SK-N-SH treated with all-trans-retinoic acid at 6 μM for 48 hours (cell line): ENCODE measurements at regions not wholly inside any gene's neighbourhood (a gene's known extent, or its start where the extent isn't known, plus 50 kb on each side); places are given as distances from the start of the nearest gene placed in this dataset.

Experiments used
- ATAC-seq: fragments of 200-7000 bp; cut with Tn5 transposase; 3 replicates; pipeline ENCODE4 v1.9.1; 2020; ENCODE audit warnings: mild to moderate bottlenecking, moderate library complexity
- ARNTL ChIP-seq: fragments of 450-650 bp; formaldehyde crosslinking; IDR thresholded peaks from 2 replicates; pipeline ENCODE4 v1.5.0; 2020; ENCODE audit warnings: low read depth, mild to moderate bottlenecking, moderate library complexity, borderline replicate concordance
- BACH2 ChIP-seq: fragments of 250-450 bp; sonication (Bioruptor Pico); IDR thresholded peaks from 2 replicates; pipeline ENCODE4 v1.9.0; 2021; ENCODE audit warnings: mild to moderate bottlenecking, borderline replicate concordance
- CSDC2 ChIP-seq: fragments of 250-450 bp; sonication (Bioruptor Pico); IDR thresholded peaks from 2 replicates; pipeline ENCODE4 v1.5.0; 2020; ENCODE audit warnings: mild to moderate bottlenecking, moderate library complexity
- ESRRG ChIP-seq: fragments of 250-450 bp; sonication (Bioruptor Pico); IDR thresholded peaks from 2 replicates; pipeline ENCODE4 v1.6.1; 2021; ENCODE audit warnings: mild to moderate bottlenecking
- ISL1 ChIP-seq: fragments of 250-450 bp; sonication (Bioruptor Pico); IDR thresholded peaks from 2 replicates; pipeline ENCODE4 v2.1.2; 2022; ENCODE audit warnings: mild to moderate bottlenecking, moderate library complexity
- PPARA ChIP-seq: fragments of 250-450 bp; sonication (Bioruptor Pico); IDR thresholded peaks from 2 replicates; pipeline ENCODE4 v1.5.0; 2020; ENCODE audit warnings: mild to moderate bottlenecking, borderline replicate concordance
- RARB ChIP-seq: fragments of 250-450 bp; sonication (Bioruptor Pico); IDR thresholded peaks from 2 replicates; pipeline ENCODE4 v1.8.0; 2021; ENCODE audit warnings: mild to moderate bottlenecking, moderate library complexity
- SNAI2 ChIP-seq: fragments of 250-450 bp; sonication (Bioruptor Pico); IDR thresholded peaks from 2 replicates; pipeline ENCODE4 v1.5.0; 2020; ENCODE audit warnings: mild to moderate bottlenecking, moderate library complexity
- TCF4 ChIP-seq: fragments of 250-450 bp; sonication (Bioruptor Pico); IDR thresholded peaks from 2 replicates; pipeline ENCODE4 v1.8.0; 2021; ENCODE audit warnings: mild to moderate bottlenecking, moderate library complexity, borderline replicate concordance
- TOX ChIP-seq: fragments of 250-450 bp; sonication (Bioruptor Pico); IDR thresholded peaks from 2 replicates; pipeline ENCODE4 v1.8.0; 2021; ENCODE audit warnings: mild to moderate bottlenecking, moderate library complexity, borderline replicate concordance
- TSHZ2 ChIP-seq: fragments of 250-450 bp; sonication (Bioruptor Pico); IDR thresholded peaks from 2 replicates; pipeline ENCODE4 v1.5.0; 2020; ENCODE audit warnings: mild to moderate bottlenecking, moderate library complexity
- ZC3H10 ChIP-seq: fragments of 250-450 bp; sonication (Bioruptor Pico); IDR thresholded peaks from 2 replicates; pipeline ENCODE4 v1.5.1; 2021; ENCODE audit warnings: mild to moderate bottlenecking, moderate library complexity
- ZFP3 ChIP-seq: fragments of 250-450 bp; sonication (Bioruptor Pico); IDR thresholded peaks from 2 replicates; pipeline ENCODE4 v1.5.0; 2020; ENCODE audit warnings: mild to moderate bottlenecking, moderate library complexity
- ZNF8 ChIP-seq: fragments of 450-650 bp; formaldehyde crosslinking; IDR thresholded peaks from 2 replicates; pipeline ENCODE4 v1.5.0; 2020; ENCODE audit warnings: mild to moderate bottlenecking, moderate library complexity
- TF ChIP-seq, protein P1 (sequence below): fragments of 250-450 bp; sonication (Bioruptor Pico); IDR thresholded peaks from 2 replicates; pipeline ENCODE4 v1.5.1; 2021; ENCODE audit warnings: mild to moderate bottlenecking, moderate library complexity
- TF ChIP-seq, protein P2 (sequence below): fragments of 250-450 bp; sonication (Bioruptor Pico); IDR thresholded peaks from 2 replicates; pipeline ENCODE4 v1.8.0; 2020; ENCODE audit warnings: mild to moderate bottlenecking, moderate library complexity, borderline replicate concordance

GRCh38 chr6:67886036-67886707, 748.9 kb upstream of the ADGRB3 start:
- TF ChIP-seq PPARA (CRISPR knock-in tag): no peak
- TF ChIP-seq SNAI2 (CRISPR knock-in tag): no peak
- TF ChIP-seq, protein P1, sequence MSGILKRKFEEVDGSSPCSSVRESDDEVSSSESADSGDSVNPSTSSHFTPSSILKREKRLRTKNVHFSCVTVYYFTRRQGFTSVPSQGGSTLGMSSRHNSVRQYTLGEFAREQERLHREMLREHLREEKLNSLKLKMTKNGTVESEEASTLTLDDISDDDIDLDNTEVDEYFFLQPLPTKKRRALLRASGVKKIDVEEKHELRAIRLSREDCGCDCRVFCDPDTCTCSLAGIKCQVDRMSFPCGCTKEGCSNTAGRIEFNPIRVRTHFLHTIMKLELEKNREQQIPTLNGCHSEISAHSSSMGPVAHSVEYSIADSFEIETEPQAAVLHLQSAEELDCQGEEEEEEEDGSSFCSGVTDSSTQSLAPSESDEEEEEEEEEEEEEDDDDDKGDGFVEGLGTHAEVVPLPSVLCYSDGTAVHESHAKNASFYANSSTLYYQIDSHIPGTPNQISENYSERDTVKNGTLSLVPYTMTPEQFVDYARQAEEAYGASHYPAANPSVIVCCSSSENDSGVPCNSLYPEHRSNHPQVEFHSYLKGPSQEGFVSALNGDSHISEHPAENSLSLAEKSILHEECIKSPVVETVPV (CRISPR knock-in tag): no peak
- ATAC-seq: no peak

- no peak for ATAC-seq
- TF ChIP-seq ESRRG (CRISPR knock-in tag) (no peak), TOX (CRISPR knock-in tag) (no peak), ARNTL (CRISPR knock-in tag) (no peak), PPARA (CRISPR knock-in tag) (no peak), RARB (no peak), ZNF8 (CRISPR knock-in tag) (no peak), ZFP3 (CRISPR knock-in tag) (no peak), ZC3H10 (no peak), CSDC2 (CRISPR knock-in tag) (no peak), TSHZ2 (CRISPR knock-in tag) (no peak), ISL1 (CRISPR knock-in tag) (no peak), TCF4 (CRISPR knock-in tag) (no peak), BACH2 (no peak)
- TF ChIP-seq, protein P2, sequence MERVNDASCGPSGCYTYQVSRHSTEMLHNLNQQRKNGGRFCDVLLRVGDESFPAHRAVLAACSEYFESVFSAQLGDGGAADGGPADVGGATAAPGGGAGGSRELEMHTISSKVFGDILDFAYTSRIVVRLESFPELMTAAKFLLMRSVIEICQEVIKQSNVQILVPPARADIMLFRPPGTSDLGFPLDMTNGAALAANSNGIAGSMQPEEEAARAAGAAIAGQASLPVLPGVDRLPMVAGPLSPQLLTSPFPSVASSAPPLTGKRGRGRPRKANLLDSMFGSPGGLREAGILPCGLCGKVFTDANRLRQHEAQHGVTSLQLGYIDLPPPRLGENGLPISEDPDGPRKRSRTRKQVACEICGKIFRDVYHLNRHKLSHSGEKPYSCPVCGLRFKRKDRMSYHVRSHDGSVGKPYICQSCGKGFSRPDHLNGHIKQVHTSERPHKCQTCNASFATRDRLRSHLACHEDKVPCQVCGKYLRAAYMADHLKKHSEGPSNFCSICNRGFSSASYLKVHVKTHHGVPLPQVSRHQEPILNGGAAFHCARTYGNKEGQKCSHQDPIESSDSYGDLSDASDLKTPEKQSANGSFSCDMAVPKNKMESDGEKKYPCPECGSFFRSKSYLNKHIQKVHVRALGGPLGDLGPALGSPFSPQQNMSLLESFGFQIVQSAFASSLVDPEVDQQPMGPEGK (CRISPR knock-in tag): no peak
- TF ChIP-seq, protein P1 (CRISPR knock-in tag): no peak
- TF ChIP-seq, all 23 proteins: peak for 0
These were observed 749.7 kb upstream of the ADGRB3 start for GRCh38 chr6:67885081-67886033.

- TF ChIP-seq, protein P2 (CRISPR knock-in tag): no peak
- no peak for TF ChIP-seq ZC3H10
- no peak for ATAC-seq
These were observed 750.6 kb upstream of the ADGRB3 start for GRCh38 chr6:67884442-67884841.
